ENCODE measurements at regions not wholly inside any gene's neighbourhood (a gene's known extent, or its start where the extent isn't known, plus 50 kb on each side); places are given as distances from the start of the nearest gene placed in this dataset.
"Not testable (repeated sequence)": the region's sequence is repeated elsewhere in the genome, so short reads cannot be mapped to it uniquely, and the experiment has no call there.

DNA sequence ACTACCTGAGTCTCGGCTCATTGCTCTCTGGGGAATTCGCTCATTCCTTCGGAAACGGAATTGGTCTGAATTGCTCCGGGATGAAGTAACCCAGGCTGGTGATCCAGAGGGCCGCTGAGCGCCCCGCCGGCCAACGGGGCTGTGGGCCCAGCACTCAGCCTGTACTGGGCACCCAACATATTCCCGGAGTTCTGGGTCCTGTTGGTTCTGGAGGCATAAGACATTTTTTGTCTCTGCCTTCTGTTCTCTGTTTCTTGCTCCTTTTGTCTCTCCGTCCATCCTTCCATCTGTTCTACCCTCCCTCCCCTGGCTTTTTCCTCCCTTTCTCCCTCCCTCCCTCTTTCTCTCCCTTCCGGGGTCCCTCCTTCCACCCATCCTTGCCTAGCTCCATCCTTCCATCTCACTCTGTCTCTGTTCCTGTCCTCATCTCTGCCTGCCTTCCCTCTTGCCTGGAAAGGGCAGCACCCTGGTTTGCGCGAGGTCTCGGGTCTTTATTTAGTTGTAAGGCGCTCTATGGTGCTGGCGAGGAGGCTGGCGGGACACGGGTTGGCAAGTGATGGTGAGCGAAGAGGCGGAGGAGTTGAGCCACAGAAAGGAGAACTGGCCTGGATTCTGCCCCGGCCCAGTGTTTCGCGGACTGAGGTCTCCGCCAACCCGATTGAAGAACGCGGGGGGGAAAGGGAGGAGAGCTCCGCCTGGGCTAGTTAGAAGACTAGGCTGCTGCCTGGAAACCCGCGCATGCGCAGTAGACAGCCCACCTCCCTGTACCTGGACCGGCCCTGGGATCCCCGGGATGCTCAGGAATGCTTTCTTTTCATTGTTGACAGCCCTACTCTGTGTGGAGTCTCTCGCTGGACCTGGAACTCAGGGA, 1468.0 kb downstream of the FOXD4L5 start:
- H3K27me3 ChIP-seq (ENCODE audit: control insufficient read depth in 3 of 3, insufficient read depth in 3 of 3, low read length in 3 of 3): peaks cover 0 to 19% (median 4%) of the 10 kb centered on the region in 3 donors
- H3K36me3 ChIP-seq (ENCODE audit: control insufficient read depth in 3 of 3, insufficient read depth in 2 of 3, low read depth in 1 of 3, low read length in 3 of 3): no peaks in the 10 kb centered on the region
- no peak for FAIRE-seq
- H3K9me3 ChIP-seq (ENCODE audit: control insufficient read depth in 2 of 2, insufficient read depth in 1 of 2, low read depth in 1 of 2, low read length in 1 of 2): peaks cover 4 to 23% of the 10 kb centered on the region in 2 donors
- H3K4me3 ChIP-seq (ENCODE audit: low read depth in 1 of 3, low read length in 3 of 3): peak overlapping the region in 1 of 3 donors; percentile 31
- WGBS, 3 donors: 26 to 35% (median 33%) methylated on average over 36 of the region's 36 CpGs
- DNase-seq: peak; percentile 45 to 73
- H3K4me1 ChIP-seq (ENCODE audit: control insufficient read depth in 3 of 3, insufficient read depth in 2 of 3, low read depth in 1 of 3, low read length in 2 of 3): peaks cover 0 to 5% (median 0%) of the 10 kb centered on the region in 3 donors
- H3K27ac ChIP-seq (ENCODE audit: low read depth in 1 of 3, low read length in 2 of 3): no peak overlapping the region

DNA sequence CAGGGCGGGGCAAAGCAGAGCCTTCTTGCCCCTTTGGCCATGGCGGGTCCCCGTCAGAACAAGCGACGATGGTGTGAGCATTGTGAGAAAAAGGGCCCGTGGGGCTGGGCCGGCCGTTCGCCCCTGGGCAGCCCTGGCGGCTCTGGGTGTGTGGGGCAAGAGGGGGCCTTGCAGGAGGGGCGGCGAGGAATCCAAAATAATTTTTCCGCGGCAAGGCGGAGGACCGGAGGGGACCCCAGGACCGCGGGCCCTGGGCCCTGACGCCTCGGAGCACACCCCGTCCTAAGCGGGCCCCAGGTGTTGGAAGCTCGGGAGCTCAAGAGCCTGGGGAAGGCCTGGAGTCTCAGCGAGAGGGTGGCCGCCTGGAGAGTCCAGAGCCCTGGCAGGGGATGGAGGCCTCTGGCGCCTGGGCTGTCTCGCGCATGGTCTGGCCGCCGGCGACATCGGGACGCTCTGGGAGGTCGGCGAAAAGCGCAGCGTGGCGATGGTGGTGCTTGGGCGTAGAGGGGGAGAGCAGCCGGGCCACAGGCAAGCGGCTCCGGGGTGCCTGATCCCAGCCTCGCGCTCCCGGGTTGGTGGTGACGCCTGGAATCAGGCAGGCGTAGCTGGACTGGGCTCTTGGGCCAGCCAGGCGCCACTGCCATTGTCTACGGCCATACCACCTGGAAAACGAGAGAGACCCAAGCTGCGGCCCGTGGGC, 1469.9 kb downstream of the FOXD4L5 start:
- not testable (repeated sequence) for DNase-seq, FAIRE-seq
- peaks cover 4 to 23% of the 10 kb centered on the region in 2 donors for H3K9me3 ChIP-seq (ENCODE audit: control insufficient read depth in 2 of 2, insufficient read depth in 1 of 2, low read depth in 1 of 2, low read length in 1 of 2)

DNA sequence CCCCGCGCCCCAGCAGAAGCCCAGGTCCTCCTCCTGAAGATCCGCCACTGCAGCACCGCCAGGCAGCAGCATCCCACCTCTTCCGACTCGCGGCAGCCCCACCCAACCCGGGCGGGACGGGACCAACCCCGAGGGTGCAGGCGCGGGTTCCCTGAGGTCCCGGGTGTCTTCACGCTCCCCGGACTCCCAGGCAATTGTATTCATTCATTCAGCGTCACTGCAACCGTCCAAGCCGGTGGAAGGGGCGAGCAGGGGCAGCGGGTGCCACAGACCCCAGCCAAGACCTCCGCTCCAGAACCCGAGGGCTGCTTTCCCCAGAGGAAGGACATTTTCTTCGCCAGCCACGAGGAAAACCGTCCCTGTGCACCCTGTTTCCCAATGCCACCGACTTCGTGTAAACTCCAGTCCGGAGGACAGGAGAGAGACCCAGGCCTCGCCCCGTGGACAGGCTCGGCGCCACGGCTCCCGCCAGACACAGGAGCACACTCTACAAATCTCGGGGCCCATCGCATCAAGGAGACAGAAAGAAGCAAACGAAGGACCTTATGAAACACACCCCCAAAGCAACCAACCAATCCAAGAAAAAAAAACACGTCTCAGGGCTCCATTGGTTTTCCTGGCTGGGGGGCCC, 1471.5 kb downstream of the FOXD4L5 start:
- not testable (repeated sequence) for FAIRE-seq; H3K27ac ChIP-seq (ENCODE audit: low read depth in 1 of 3, low read length in 2 of 3); H3K4me3 ChIP-seq (ENCODE audit: low read depth in 1 of 3, low read length in 3 of 3); H3K4me1 ChIP-seq (ENCODE audit: control insufficient read depth in 3 of 3, insufficient read depth in 2 of 3, low read depth in 1 of 3, low read length in 2 of 3); DNase-seq; H3K36me3 ChIP-seq (ENCODE audit: control insufficient read depth in 3 of 3, insufficient read depth in 2 of 3, low read depth in 1 of 3, low read length in 3 of 3)
- WGBS, 3 donors: 47 to 57% (median 56%) methylated on average over 31 to 39 of the region's 39 CpGs
- H3K27me3 ChIP-seq (ENCODE audit: control insufficient read depth in 3 of 3, insufficient read depth in 3 of 3, low read length in 3 of 3): peaks cover 0 to 17% (median 4%) of the 10 kb centered on the region in 3 donors
- peaks cover 4 to 20% of the 10 kb centered on the region in 2 donors for H3K9me3 ChIP-seq (ENCODE audit: control insufficient read depth in 2 of 2, insufficient read depth in 1 of 2, low read depth in 1 of 2, low read length in 1 of 2)

More for the DNA sequence above, 1469.9 kb downstream of the FOXD4L5 start:
- peaks cover 0 to 19% (median 4%) of the 10 kb centered on the region in 3 donors for H3K27me3 ChIP-seq (ENCODE audit: control insufficient read depth in 3 of 3, insufficient read depth in 3 of 3, low read length in 3 of 3)
- not testable (repeated sequence) for H3K27ac ChIP-seq (ENCODE audit: low read depth in 1 of 3, low read length in 2 of 3); H3K4me1 ChIP-seq (ENCODE audit: control insufficient read depth in 3 of 3, insufficient read depth in 2 of 3, low read depth in 1 of 3, low read length in 2 of 3); H3K36me3 ChIP-seq (ENCODE audit: control insufficient read depth in 3 of 3, insufficient read depth in 2 of 3, low read depth in 1 of 3, low read length in 3 of 3); H3K4me3 ChIP-seq (ENCODE audit: low read depth in 1 of 3, low read length in 3 of 3)
- 53 to 69% (median 68%) methylated on average over 38 to 52 of the region's 52 CpGs for WGBS, 3 donors

- not testable (repeated sequence) for FAIRE-seq; DNase-seq; H3K27ac ChIP-seq (ENCODE audit: low read depth in 1 of 3, low read length in 2 of 3); H3K4me3 ChIP-seq (ENCODE audit: low read depth in 1 of 3, low read length in 3 of 3); H3K36me3 ChIP-seq (ENCODE audit: control insufficient read depth in 3 of 3, insufficient read depth in 2 of 3, low read depth in 1 of 3, low read length in 3 of 3); H3K4me1 ChIP-seq (ENCODE audit: control insufficient read depth in 3 of 3, insufficient read depth in 2 of 3, low read depth in 1 of 3, low read length in 2 of 3)
- 58 to 73% (median 59%) methylated on average over 25 to 34 of the region's 34 CpGs for WGBS, 3 donors
- Histone ChIP-seq H3K27me3 (ENCODE audit: control insufficient read depth in 3 of 3, insufficient read depth in 3 of 3, low read length in 3 of 3) (peaks cover 0 to 13% (median 1%) of the 10 kb centered on the region in 3 donors), H3K9me3 (ENCODE audit: control insufficient read depth in 2 of 2, insufficient read depth in 1 of 2, low read depth in 1 of 2, low read length in 1 of 2) (peaks cover 4 to 16% of the 10 kb centered on the region in 2 donors)
These were observed 1472.2 kb downstream of the FOXD4L5 start for GRCh38 chr9:63812822-63813221.

DNA sequence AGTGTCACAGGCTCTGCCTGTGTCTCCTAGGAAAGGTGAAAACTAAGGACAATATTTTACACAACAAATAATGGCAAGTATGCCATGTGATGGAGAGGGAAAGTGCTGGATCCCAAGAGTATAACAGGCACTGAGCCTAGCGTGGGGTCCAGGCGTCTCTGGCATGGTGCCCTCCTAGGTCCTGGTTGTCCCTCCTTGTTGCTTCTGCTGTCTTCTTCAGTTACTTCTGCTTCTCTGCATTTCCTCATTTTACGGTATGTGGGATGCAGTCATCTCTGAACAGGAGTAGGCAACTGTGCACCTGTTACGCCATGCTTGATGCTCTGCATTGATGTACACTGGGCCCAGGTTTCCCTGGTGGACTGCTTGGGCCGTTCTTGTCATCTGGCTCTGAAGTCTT, 1480.8 kb downstream of the FOXD4L5 start:
- H3K27me3 ChIP-seq (ENCODE audit: control insufficient read depth in 3 of 3, insufficient read depth in 3 of 3, low read length in 3 of 3); FAIRE-seq; H3K27ac ChIP-seq (ENCODE audit: low read depth in 1 of 3, low read length in 2 of 3); H3K36me3 ChIP-seq (ENCODE audit: control insufficient read depth in 3 of 3, insufficient read depth in 2 of 3, low read depth in 1 of 3, low read length in 3 of 3); DNase-seq; H3K9me3 ChIP-seq (ENCODE audit: control insufficient read depth in 2 of 2, insufficient read depth in 1 of 2, low read depth in 1 of 2, low read length in 1 of 2); H3K4me3 ChIP-seq (ENCODE audit: low read depth in 1 of 3, low read length in 3 of 3); H3K4me1 ChIP-seq (ENCODE audit: control insufficient read depth in 3 of 3, insufficient read depth in 2 of 3, low read depth in 1 of 3, low read length in 2 of 3): not testable (repeated sequence)
- WGBS, 3 donors: 60 to 70% (median 61%) methylated on average over 5 of the region's 5 CpGs

GRCh38 chr9:63794081-63794685, 1490.8 kb downstream of the FOXD4L5 start:
- not testable (repeated sequence) for H3K4me1 ChIP-seq (ENCODE audit: control insufficient read depth in 3 of 3, insufficient read depth in 2 of 3, low read depth in 1 of 3, low read length in 2 of 3); H3K4me3 ChIP-seq (ENCODE audit: low read depth in 1 of 3, low read length in 3 of 3); FAIRE-seq; H3K27ac ChIP-seq (ENCODE audit: low read depth in 1 of 3, low read length in 2 of 3); DNase-seq; H3K36me3 ChIP-seq (ENCODE audit: control insufficient read depth in 3 of 3, insufficient read depth in 2 of 3, low read depth in 1 of 3, low read length in 3 of 3); H3K27me3 ChIP-seq (ENCODE audit: control insufficient read depth in 3 of 3, insufficient read depth in 3 of 3, low read length in 3 of 3); H3K9me3 ChIP-seq (ENCODE audit: control insufficient read depth in 2 of 2, insufficient read depth in 1 of 2, low read depth in 1 of 2, low read length in 1 of 2)
- WGBS, 3 donors: 57 to 60% (median 60%) methylated on average over 8 of the region's 8 CpGs

DNA sequence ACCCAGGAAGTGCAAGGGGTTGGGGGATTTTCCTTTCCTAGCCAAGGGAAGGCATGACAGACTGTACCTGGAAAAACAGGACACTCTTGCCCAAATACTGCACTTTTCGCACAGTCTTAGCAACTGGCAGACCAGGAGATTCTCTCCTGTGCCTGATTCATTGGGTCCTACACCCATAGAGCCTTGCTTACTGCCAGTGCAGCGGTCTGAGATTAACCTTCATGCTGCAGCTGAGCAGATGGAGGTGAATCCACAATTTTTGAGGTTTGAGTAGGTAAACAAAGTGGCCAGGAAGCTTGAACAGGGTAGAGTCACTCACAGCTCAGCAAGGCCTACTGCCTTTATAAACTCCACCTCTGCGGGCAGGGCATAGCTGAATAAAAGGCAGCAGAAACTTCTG, 1497.6 kb downstream of the FOXD4L5 start:
- not testable (repeated sequence) for H3K27ac ChIP-seq (ENCODE audit: low read depth in 1 of 3, low read length in 2 of 3); FAIRE-seq; H3K36me3 ChIP-seq (ENCODE audit: control insufficient read depth in 3 of 3, insufficient read depth in 2 of 3, low read depth in 1 of 3, low read length in 3 of 3); DNase-seq; H3K9me3 ChIP-seq (ENCODE audit: control insufficient read depth in 2 of 2, insufficient read depth in 1 of 2, low read depth in 1 of 2, low read length in 1 of 2); H3K27me3 ChIP-seq (ENCODE audit: control insufficient read depth in 3 of 3, insufficient read depth in 3 of 3, low read length in 3 of 3); H3K4me1 ChIP-seq (ENCODE audit: control insufficient read depth in 3 of 3, insufficient read depth in 2 of 3, low read depth in 1 of 3, low read length in 2 of 3); H3K4me3 ChIP-seq (ENCODE audit: low read depth in 1 of 3, low read length in 3 of 3)
- WGBS, 3 donors: 26 to 29% (median 29%) methylated on average over 3 of the region's 3 CpGs

GRCh38 chr9:63785059-63785458, 1500.0 kb downstream of the FOXD4L5 start:
- not testable (repeated sequence) for DNase-seq; H3K4me3 ChIP-seq (ENCODE audit: low read depth in 1 of 3, low read length in 3 of 3); H3K4me1 ChIP-seq (ENCODE audit: control insufficient read depth in 3 of 3, insufficient read depth in 2 of 3, low read depth in 1 of 3, low read length in 2 of 3); H3K27me3 ChIP-seq (ENCODE audit: control insufficient read depth in 3 of 3, insufficient read depth in 3 of 3, low read length in 3 of 3); H3K36me3 ChIP-seq (ENCODE audit: control insufficient read depth in 3 of 3, insufficient read depth in 2 of 3, low read depth in 1 of 3, low read length in 3 of 3); FAIRE-seq; H3K27ac ChIP-seq (ENCODE audit: low read depth in 1 of 3, low read length in 2 of 3); H3K9me3 ChIP-seq (ENCODE audit: control insufficient read depth in 2 of 2, insufficient read depth in 1 of 2, low read depth in 1 of 2, low read length in 1 of 2)
- WGBS, 3 donors: 80 to 88% (median 82%) methylated on average over 13 to 15 of the region's 15 CpGs

Measured in small intestine (tissue), 7 donors.